ENCODE measurements at regions not wholly inside any gene's neighbourhood (a gene's known extent, or its start where the extent isn't known, plus 50 kb on each side); places are given as distances from the start of the nearest gene placed in this dataset.

DNA sequence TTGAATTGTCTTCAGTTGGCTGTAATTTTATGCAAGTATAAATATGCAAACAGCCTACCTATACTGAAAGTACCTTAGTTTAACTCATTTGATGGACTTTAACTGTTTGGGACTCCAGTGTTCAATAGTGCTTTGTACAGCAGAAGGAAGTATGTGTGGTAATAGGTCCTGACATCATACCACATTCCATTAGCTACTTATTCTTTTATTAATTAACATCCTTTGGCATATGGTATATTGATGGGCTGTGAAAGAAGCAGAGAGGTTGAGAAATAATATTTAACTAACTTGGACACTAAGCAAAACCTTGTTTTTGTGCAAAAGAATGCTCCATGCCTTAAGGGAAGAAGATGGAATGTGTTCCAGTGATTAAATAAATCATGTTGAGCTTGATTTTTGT is 97.6 kb upstream of the SEMA6A start:
- BruUV-seq (replicated peaks) = no TSS peak
- ChIA-PET CTCF (no interaction called here), POLR2A (ENCODE audit: unreplicated experiment) (no interaction called here)
- Histone ChIP-seq H3K4me2 (no peak overlapping the region), H3F3A (ENCODE audit: insufficient read depth, low read depth) (no peaks in the 10 kb centered on the region), H3K27ac (no peak overlapping the region), H3K27me3 (ENCODE audit: insufficient read depth, low read depth) (no peaks in the 10 kb centered on the region), H3K9me2 (ENCODE audit: insufficient read depth) (no peaks in the 10 kb centered on the region), H3K36me3 (ENCODE audit: low read depth) (no peaks in the 10 kb centered on the region), H3K79me2 (ENCODE audit: low read depth) (no peaks in the 10 kb centered on the region), H3K9me3 (ENCODE audit: insufficient read depth, low read depth) (no peaks in the 10 kb centered on the region), H4K20me1 (ENCODE audit: insufficient read depth) (no peaks in the 10 kb centered on the region), H2AFZ (no peak overlapping the region), H3K4me1 (replicated peaks; ENCODE audit: insufficient read depth) (no peaks in the 10 kb centered on the region), H3K4me3 (no peak overlapping the region)
- TF ChIP-seq, protein P1, sequence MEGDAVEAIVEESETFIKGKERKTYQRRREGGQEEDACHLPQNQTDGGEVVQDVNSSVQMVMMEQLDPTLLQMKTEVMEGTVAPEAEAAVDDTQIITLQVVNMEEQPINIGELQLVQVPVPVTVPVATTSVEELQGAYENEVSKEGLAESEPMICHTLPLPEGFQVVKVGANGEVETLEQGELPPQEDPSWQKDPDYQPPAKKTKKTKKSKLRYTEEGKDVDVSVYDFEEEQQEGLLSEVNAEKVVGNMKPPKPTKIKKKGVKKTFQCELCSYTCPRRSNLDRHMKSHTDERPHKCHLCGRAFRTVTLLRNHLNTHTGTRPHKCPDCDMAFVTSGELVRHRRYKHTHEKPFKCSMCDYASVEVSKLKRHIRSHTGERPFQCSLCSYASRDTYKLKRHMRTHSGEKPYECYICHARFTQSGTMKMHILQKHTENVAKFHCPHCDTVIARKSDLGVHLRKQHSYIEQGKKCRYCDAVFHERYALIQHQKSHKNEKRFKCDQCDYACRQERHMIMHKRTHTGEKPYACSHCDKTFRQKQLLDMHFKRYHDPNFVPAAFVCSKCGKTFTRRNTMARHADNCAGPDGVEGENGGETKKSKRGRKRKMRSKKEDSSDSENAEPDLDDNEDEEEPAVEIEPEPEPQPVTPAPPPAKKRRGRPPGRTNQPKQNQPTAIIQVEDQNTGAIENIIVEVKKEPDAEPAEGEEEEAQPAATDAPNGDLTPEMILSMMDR (conservative IDR thresholded peaks at IDR 0.05) = no peak
- no peak for TF ChIP-seq EZH2 (IDR thresholded peaks at IDR 0.05; ENCODE audit: low read depth)
- DNase-seq = no peak
- intact Hi-C loops (cut with micrococcal nuclease; ENCODE audit: unreplicated experiment) = no loop called here

DNA sequence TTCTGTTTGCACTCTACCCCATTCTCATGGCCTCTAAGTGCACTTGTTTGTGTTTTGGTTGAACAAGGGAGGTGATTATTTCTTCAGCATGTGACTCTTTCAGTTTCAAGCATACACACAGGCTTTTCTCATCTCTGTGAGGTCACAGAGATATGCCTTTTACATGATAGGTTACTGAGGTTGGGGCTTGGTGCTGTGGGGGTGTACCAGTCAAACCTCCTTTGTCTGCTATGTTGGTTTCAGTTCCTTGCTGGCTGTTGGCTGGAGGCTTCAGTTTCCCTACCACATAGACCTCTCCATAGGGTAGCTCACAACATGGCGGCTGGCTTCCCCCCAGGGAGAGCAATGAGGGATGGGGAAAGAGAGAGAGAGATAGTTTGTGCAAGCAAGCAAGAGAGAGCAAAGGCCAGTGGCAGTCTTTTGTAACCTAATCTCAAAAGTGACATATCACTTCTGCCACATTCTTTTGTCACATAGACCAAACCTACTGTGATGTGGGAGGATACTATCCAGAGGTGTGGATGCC is 96.7 kb upstream of the SEMA6A start:
- H3K4me1 ChIP-seq (replicated peaks; ENCODE audit: insufficient read depth) = no peaks in the 10 kb centered on the region
- H3K79me2 ChIP-seq (ENCODE audit: low read depth) = no peaks in the 10 kb centered on the region
- no peak overlapping the region for H3K4me2 ChIP-seq
- no peak overlapping the region for H3K27ac ChIP-seq
- TF ChIP-seq, protein P1 (conservative IDR thresholded peaks at IDR 0.05) = no peak
- TF ChIP-seq EZH2 (IDR thresholded peaks at IDR 0.05; ENCODE audit: low read depth) = no peak
- no peaks in the 10 kb centered on the region for H3K36me3 ChIP-seq (ENCODE audit: low read depth)
- no peak for DNase-seq
- H3K9me2 ChIP-seq (ENCODE audit: insufficient read depth) = no peaks in the 10 kb centered on the region
- CTCF ChIA-PET = no interaction called here
- no peaks in the 10 kb centered on the region for H3K27me3 ChIP-seq (ENCODE audit: insufficient read depth, low read depth)
- POLR2A ChIA-PET (ENCODE audit: unreplicated experiment) = no interaction called here
- no peaks in the 10 kb centered on the region for H3K9me3 ChIP-seq (ENCODE audit: insufficient read depth, low read depth)
- H2AFZ ChIP-seq = no peak overlapping the region
- BruUV-seq (replicated peaks) = no TSS peak
- intact Hi-C loops (cut with micrococcal nuclease; ENCODE audit: unreplicated experiment) = no loop called here
- no peak overlapping the region for H3K4me3 ChIP-seq
- no peaks in the 10 kb centered on the region for H3F3A ChIP-seq (ENCODE audit: insufficient read depth, low read depth)
- H4K20me1 ChIP-seq (ENCODE audit: insufficient read depth) = no peaks in the 10 kb centered on the region

- CTCF ChIA-PET = no interaction called here
- intact Hi-C loops (cut with micrococcal nuclease; ENCODE audit: unreplicated experiment) = no loop called here
- Histone ChIP-seq H3K36me3 (ENCODE audit: low read depth) (no peaks in the 10 kb centered on the region), H2AFZ (no peak overlapping the region), H4K20me1 (ENCODE audit: insufficient read depth) (no peaks in the 10 kb centered on the region), H3K27ac (no peak overlapping the region), H3K27me3 (ENCODE audit: insufficient read depth, low read depth) (no peaks in the 10 kb centered on the region), H3K9me3 (ENCODE audit: insufficient read depth, low read depth) (no peaks in the 10 kb centered on the region), H3K4me3 (no peak overlapping the region), H3K4me1 (replicated peaks; ENCODE audit: insufficient read depth) (no peaks in the 10 kb centered on the region), H3K4me2 (no peak overlapping the region), H3F3A (ENCODE audit: insufficient read depth, low read depth) (no peaks in the 10 kb centered on the region), H3K9me2 (ENCODE audit: insufficient read depth) (no peaks in the 10 kb centered on the region), H3K79me2 (ENCODE audit: low read depth) (no peaks in the 10 kb centered on the region)
- DNase-seq = no peak
- TF ChIP-seq, protein P1 (conservative IDR thresholded peaks at IDR 0.05) = no peak
- no peak for TF ChIP-seq EZH2 (IDR thresholded peaks at IDR 0.05; ENCODE audit: low read depth)
- no TSS peak for BruUV-seq (replicated peaks)
- POLR2A ChIA-PET (ENCODE audit: unreplicated experiment) = no interaction called here
These were observed 94.8 kb upstream of the SEMA6A start for GRCh38 chr5:116669261-116670031.
